HepG2 (cell line): ENCODE measurements at regions not wholly inside any gene's neighbourhood (a gene's known extent, or its start where the extent isn't known, plus 50 kb on each side); places are given as distances from the start of the nearest gene placed in this dataset.

Experiments used
- ATAC-seq: fragments of 200-7000 bp; cut with Tn5 transposase; 3 replicates; pipeline ENCODE4 v1.9.1; 2020; ENCODE audit warnings: mild to moderate bottlenecking, moderate library complexity
- BruUV-seq: library from RNA; stranded (reverse); fragments of 400-500 nt; replicated peaks from 2 replicates; lab custom pipeline; 2021; lab: Mats Ljungman, UMichigan
- CTCF ChIA-PET: fragments of 300-600 bp; formaldehyde crosslinking; extraction: SDS; loops from one replicate; lab custom pipeline; 2021; ENCODE audit warnings: low total read pairs, inconsistent platforms, low intra/inter-chr PET ratio; lab: Yijun Ruan, JAX
- POLR2A ChIA-PET: fragments of 350-600 bp; sonication (Branson Sonifier 250); formaldehyde crosslinking; loops from one replicate; lab custom pipeline; 2020; ENCODE audit warnings: antibody characterized with exemption, inconsistent platforms; lab: Yijun Ruan, JAX
- DNase-seq: peaks from one replicate; pipeline ENCODE4 v3.0.0-alpha.2; 2015; ENCODE audit warnings: low spot score
- FAIRE-seq: peaks from 3 replicates; lab custom pipeline; 2011; peaks lifted over from hg19 to GRCh38; lab: Jason Lieb, UNC
- H2AFZ ChIP-seq: one replicate; pipeline ENCODE4 v1.6.1; 2011; ENCODE audit warnings: low read length, inconsistent platforms
- H3K27ac ChIP-seq: fragments of 300-600 bp; 3 replicates; pipeline ENCODE4 v1.8.0; 2011; ENCODE audit warnings: mixed run types, mild to moderate bottlenecking, mixed read lengths, low read length, inconsistent platforms; ENCODE audit not compliant: insufficient read depth; ENCODE audit errors: extremely low read length
- H3K27me3 ChIP-seq, 2 experiments: fragments of 200-600 bp in 1 of 2; 2 replicates in 1 of 2; 3 replicates in 1 of 2; pipeline versions ENCODE4 v1.6.0 to v1.8.0; 2011; ENCODE audit warnings: low read length in 2 of 2, mild to moderate bottlenecking in 2 of 2, moderate library complexity in 2 of 2, inconsistent platforms in 1 of 2; ENCODE audit not compliant: insufficient read depth in 2 of 2, control insufficient read depth in 1 of 2
- H3K36me3 ChIP-seq, 2 experiments: fragments of 200-600 bp in 1 of 2; replicated peaks in 1 of 2; 2 replicates in 1 of 2; 3 replicates in 1 of 2; pipeline versions ENCODE4 v1.5.1 to v1.8.0; 2011; ENCODE audit warnings: low read length in 2 of 2, inconsistent platforms in 1 of 2; ENCODE audit not compliant: insufficient read depth in 2 of 2, control insufficient read depth in 1 of 2
- H3K4me1 ChIP-seq: 2 replicates; pipeline ENCODE4 v1.5.1; 2012; ENCODE audit warnings: low read length, inconsistent platforms; ENCODE audit not compliant: insufficient read depth
- H3K4me2 ChIP-seq: 2 replicates; pipeline ENCODE4 v1.6.0; 2011; ENCODE audit warnings: low read depth, low read length, inconsistent platforms
- H3K4me3 ChIP-seq, 3 experiments: fragments of 200-600 bp in 1 of 3; sonication (generic), shearing (Covaris generic) in 1 of 3; replicated peaks in 1 of 3; 2 replicates each; pipeline ENCODE4 v1.5.1; 2011 to 2016; ENCODE audit warnings: low read length in 3 of 3, inconsistent platforms in 2 of 3, low read depth in 2 of 3, mild to moderate bottlenecking in 2 of 3, control low read depth in 1 of 3, mixed read lengths in 1 of 3; ENCODE audit not compliant: insufficient read depth in 1 of 3
- H3K79me2 ChIP-seq: one replicate; pipeline ENCODE4 v1.6.1; 2011; ENCODE audit warnings: low read length, inconsistent platforms; ENCODE audit not compliant: insufficient read depth
- H3K9ac ChIP-seq: 2 replicates; pipeline ENCODE4 v1.6.0; 2011; ENCODE audit warnings: mild to moderate bottlenecking, low read depth, low read length, inconsistent platforms; ENCODE audit not compliant: insufficient read depth
- H3K9me3 ChIP-seq: 2 replicates; pipeline ENCODE4 v1.5.1; 2012; ENCODE audit warnings: mild to moderate bottlenecking, low read length
- H4K20me1 ChIP-seq: 2 replicates; pipeline ENCODE4 v1.6.0; 2011; ENCODE audit warnings: inconsistent platforms, mild to moderate bottlenecking, low read length, moderate library complexity; ENCODE audit not compliant: insufficient read depth
- BORCS8-MEF2B ChIP-seq: sonication (generic); formaldehyde crosslinking; IDR thresholded peaks from 2 replicates; pipeline ENCODE4 v1.8.0; 2022; ENCODE audit warnings: mild to moderate bottlenecking, missing genetic modification reagents
- CHCHD3 ChIP-seq: sonication (generic); formaldehyde crosslinking; IDR thresholded peaks from 2 replicates; pipeline ENCODE4 v1.8.0; 2022; ENCODE audit warnings: mild to moderate bottlenecking, missing genetic modification reagents, moderate library complexity
- ELF3 ChIP-seq: IDR thresholded peaks from 2 replicates; pipeline ENCODE4 v1.6.1; 2016; ENCODE audit warnings: missing genetic modification reagents, missing compliant biosample characterization
- KDM5A ChIP-seq: fragments of 200-600 bp; sonication (generic); IDR thresholded peaks from 2 replicates; pipeline ENCODE4 v1.7.0; 2018; ENCODE audit warnings: antibody characterized with exemption, mild to moderate bottlenecking, low read length, borderline replicate concordance
- SATB2 ChIP-seq: sonication (generic); formaldehyde crosslinking; IDR thresholded peaks from 2 replicates; pipeline ENCODE4 v1.5.0; 2020; ENCODE audit warnings: missing genetic modification reagents
- SUZ12 ChIP-seq: fragments of 150-350 bp; IDR thresholded peaks from 2 replicates; pipeline ENCODE4 v1.6.1; 2014; ENCODE audit warnings: low read depth, low read length
- TAF15 ChIP-seq: fragments of 200-400 bp; formaldehyde crosslinking; IDR thresholded peaks from one replicate; pipeline ENCODE4 v1.6.1; 2018; ENCODE audit warnings: mild to moderate bottlenecking, low read depth, low read length; ENCODE audit not compliant: poor library complexity, severe bottlenecking
- ZMAT3 ChIP-seq: sonication (generic); formaldehyde crosslinking; conservative IDR thresholded peaks from 2 replicates; pipeline ENCODE4 v1.7.0; 2021; ENCODE audit warnings: missing genetic modification reagents
- ZNF383 ChIP-seq: sonication (generic); formaldehyde crosslinking; IDR thresholded peaks from 2 replicates; pipeline ENCODE4 v1.4.0; 2020; ENCODE audit warnings: missing genetic modification reagents, mild to moderate bottlenecking, borderline replicate concordance
- ZNF615 ChIP-seq: sonication (generic); formaldehyde crosslinking; IDR thresholded peaks from 2 replicates; pipeline ENCODE4 v1.5.0; 2020; ENCODE audit warnings: mild to moderate bottlenecking, missing genetic modification reagents, borderline replicate concordance
- WGBS: methylation state at CpG from one replicate; pipeline ENCODE4 v1.1.6; 2017; ENCODE audit warnings: low lambda C conversion rate; 5-methylcytosine and 5-hydroxymethylcytosine counted together
- in situ Hi-C: cut with HindIII; loops from 2 replicates; pipeline ENCODE4 v1.10.0; 2017; ENCODE audit warnings: low pct_unique_long_range_greater_than_20kb; ENCODE audit not compliant: extremely low pct_ligation_motif_present
- intact Hi-C: fragments of 100-400 bp; cut with micrococcal nuclease; formaldehyde crosslinking; loops from one replicate; pipeline ENCODE4 v1.10.0; 2022; ENCODE audit not compliant: unreplicated experiment
- TF ChIP-seq, protein P1 (sequence below): sonication (generic); formaldehyde crosslinking; IDR thresholded peaks from 2 replicates; pipeline ENCODE4 v1.4.0; 2020; ENCODE audit warnings: mild to moderate bottlenecking, low read depth, missing genetic modification reagents
- TF ChIP-seq, protein P2 (sequence below): sonication (generic); IDR thresholded peaks from 2 replicates; pipeline ENCODE4 v1.6.1; 2016; ENCODE audit warnings: low read depth, borderline replicate concordance
- TF ChIP-seq, protein P3 (sequence below): sonication (generic); formaldehyde crosslinking; IDR thresholded peaks from 2 replicates; pipeline ENCODE4 v1.5.0; 2020; ENCODE audit warnings: mild to moderate bottlenecking, missing genetic modification reagents, moderate library complexity

DNA sequence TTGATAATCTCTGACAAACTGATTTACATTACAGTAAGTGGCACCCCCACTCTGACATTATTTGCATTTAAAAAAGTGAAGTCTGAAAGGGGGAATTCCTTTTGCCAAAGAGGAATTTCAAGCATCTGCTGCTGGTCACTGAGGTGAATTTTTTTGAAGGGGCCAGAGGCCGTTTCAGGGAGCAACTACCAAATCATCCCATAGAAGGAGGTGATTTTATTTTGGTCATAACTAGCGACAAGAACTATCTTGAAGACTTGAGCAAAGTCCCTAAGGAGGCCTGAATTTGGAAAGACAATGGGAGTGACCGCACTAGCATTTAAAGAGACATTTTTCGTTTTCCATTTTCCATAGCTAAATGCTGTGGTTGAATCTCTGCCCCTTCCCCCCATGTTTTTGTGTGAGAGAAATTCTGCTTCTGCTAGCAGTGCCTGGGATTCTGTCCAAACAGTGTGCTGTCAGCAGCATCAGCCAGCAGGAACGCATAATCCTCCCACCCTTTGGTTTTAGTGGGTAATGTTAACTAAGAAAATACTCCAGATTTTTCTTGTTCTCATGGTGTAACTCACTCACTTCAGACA is 110.1 kb upstream of the MED14 start:
- Histone ChIP-seq H3K4me2 (peak overlapping the region; percentile 12; the same call in 1 of the 2 replicates), H3K27ac (no peak overlapping the region)
- no TSS peak for BruUV-seq

More for the DNA sequence above, 110.1 kb upstream of the MED14 start:
- peaks cover 13% of the 10 kb centered on the region for H3K9me3 ChIP-seq
- FAIRE-seq (no peak), ATAC-seq (no peak), DNase-seq (peak; percentile 6)
- 0 out of 2 replicates have a peak overlapping the region, but pooled peaks have one; percentile 8 for H3K9ac ChIP-seq
- POLR2A ChIA-PET = no interaction called here
- no peaks in the 10 kb centered on the region for H4K20me1 ChIP-seq
- no peak for TF ChIP-seq BORCS8-MEF2B (CRISPR knock-in tag)
- TF ChIP-seq, protein P1, sequence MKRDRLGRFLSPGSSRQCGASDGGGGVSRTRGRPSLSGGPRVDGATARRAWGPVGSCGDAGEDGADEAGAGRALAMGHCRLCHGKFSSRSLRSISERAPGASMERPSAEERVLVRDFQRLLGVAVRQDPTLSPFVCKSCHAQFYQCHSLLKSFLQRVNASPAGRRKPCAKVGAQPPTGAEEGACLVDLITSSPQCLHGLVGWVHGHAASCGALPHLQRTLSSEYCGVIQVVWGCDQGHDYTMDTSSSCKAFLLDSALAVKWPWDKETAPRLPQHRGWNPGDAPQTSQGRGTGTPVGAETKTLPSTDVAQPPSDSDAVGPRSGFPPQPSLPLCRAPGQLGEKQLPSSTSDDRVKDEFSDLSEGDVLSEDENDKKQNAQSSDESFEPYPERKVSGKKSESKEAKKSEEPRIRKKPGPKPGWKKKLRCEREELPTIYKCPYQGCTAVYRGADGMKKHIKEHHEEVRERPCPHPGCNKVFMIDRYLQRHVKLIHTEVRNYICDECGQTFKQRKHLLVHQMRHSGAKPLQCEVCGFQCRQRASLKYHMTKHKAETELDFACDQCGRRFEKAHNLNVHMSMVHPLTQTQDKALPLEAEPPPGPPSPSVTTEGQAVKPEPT (CRISPR knock-in tag) = no peak
- TF ChIP-seq, protein P2, sequence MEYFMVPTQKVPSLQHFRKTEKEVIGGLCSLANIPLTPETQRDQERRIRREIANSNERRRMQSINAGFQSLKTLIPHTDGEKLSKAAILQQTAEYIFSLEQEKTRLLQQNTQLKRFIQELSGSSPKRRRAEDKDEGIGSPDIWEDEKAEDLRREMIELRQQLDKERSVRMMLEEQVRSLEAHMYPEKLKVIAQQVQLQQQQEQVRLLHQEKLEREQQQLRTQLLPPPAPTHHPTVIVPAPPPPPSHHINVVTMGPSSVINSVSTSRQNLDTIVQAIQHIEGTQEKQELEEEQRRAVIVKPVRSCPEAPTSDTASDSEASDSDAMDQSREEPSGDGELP = no peak
- no peak for TF ChIP-seq ELF3 (CRISPR knock-in tag)
- no peak for TF ChIP-seq ZMAT3 (CRISPR knock-in tag)
- TF ChIP-seq, protein P3, sequence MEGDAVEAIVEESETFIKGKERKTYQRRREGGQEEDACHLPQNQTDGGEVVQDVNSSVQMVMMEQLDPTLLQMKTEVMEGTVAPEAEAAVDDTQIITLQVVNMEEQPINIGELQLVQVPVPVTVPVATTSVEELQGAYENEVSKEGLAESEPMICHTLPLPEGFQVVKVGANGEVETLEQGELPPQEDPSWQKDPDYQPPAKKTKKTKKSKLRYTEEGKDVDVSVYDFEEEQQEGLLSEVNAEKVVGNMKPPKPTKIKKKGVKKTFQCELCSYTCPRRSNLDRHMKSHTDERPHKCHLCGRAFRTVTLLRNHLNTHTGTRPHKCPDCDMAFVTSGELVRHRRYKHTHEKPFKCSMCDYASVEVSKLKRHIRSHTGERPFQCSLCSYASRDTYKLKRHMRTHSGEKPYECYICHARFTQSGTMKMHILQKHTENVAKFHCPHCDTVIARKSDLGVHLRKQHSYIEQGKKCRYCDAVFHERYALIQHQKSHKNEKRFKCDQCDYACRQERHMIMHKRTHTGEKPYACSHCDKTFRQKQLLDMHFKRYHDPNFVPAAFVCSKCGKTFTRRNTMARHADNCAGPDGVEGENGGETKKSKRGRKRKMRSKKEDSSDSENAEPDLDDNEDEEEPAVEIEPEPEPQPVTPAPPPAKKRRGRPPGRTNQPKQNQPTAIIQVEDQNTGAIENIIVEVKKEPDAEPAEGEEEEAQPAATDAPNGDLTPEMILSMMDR (CRISPR knock-in tag) = no peak
- no peak for TF ChIP-seq TAF15
- TF ChIP-seq CHCHD3 = no peak
- TF ChIP-seq SUZ12 = no peak
- TF ChIP-seq KDM5A = no peak
- TF ChIP-seq ZNF615 (CRISPR knock-in tag) = no peak
- TF ChIP-seq SATB2 (CRISPR knock-in tag) = no peak
- no peak for TF ChIP-seq ZNF383
- H3K36me3 ChIP-seq = no peaks in the 10 kb centered on the region
- intact Hi-C loops (no loop called here), in situ Hi-C loops (no loop called here)
- H3K27me3 ChIP-seq = no peaks in the 10 kb centered on the region
- no peak overlapping the region for H3K4me3 ChIP-seq
- 34% methylated on average over 5 of the region's 5 CpGs for WGBS
- H2AFZ ChIP-seq = no peak overlapping the region
- CTCF ChIA-PET = no interaction called here
- H3K79me2 ChIP-seq = no peaks in the 10 kb centered on the region
- H3K4me1 ChIP-seq = peaks cover 30% of the 10 kb centered on the region
